Esophagus muscularis mucosa (tissue), 4 donors: ENCODE measurements at regions not wholly inside any gene's neighbourhood (a gene's known extent, or its start where the extent isn't known, plus 50 kb on each side); places are given as distances from the start of the nearest gene placed in this dataset.

Experiments used
- DNase-seq: peaks from one replicate; pipeline ENCODE4 v3.0.0-alpha.2; 2017; ENCODE audit errors: extremely low spot score
- H3K27ac ChIP-seq, 4 donors: fragments of 200-600 bp; sonication (generic); replicated peaks in 1 of 4; 1 replicate in 3 of 4; 2 replicates in 1 of 4; pipeline ENCODE4 v1.5.1; 2016 to 2019; ENCODE audit warnings: mild to moderate bottlenecking in 1 of 4
- H3K27me3 ChIP-seq, 4 donors: fragments of 200-600 bp; sonication (generic); one replicate each; pipeline versions ENCODE4 v1.5.1 to v1.6.0; 2016 to 2019
- H3K36me3 ChIP-seq, 4 donors: fragments of 200-600 bp; sonication (generic); one replicate each; pipeline ENCODE4 v1.5.1; 2016 to 2019
- H3K4me1 ChIP-seq, 4 donors: fragments of 200-600 bp; sonication (generic); one replicate each; pipeline ENCODE4 v1.5.1; 2016 to 2019
- H3K4me3 ChIP-seq, 4 donors: fragments of 200-600 bp; sonication (generic); 1 replicate in 2 of 4; 2 replicates in 2 of 4; pipeline ENCODE4 v1.5.1; 2016 to 2019; ENCODE audit warnings: mild to moderate bottlenecking in 4 of 4, moderate library complexity in 1 of 4
- H3K9me3 ChIP-seq, 4 donors: fragments of 200-600 bp; sonication (generic); 1 replicate in 3 of 4; 2 replicates in 1 of 4; pipeline ENCODE4 v1.5.1; 2016 to 2019
- EP300 ChIP-seq: sonication (generic); formaldehyde crosslinking; IDR thresholded peaks from one replicate; pipeline ENCODE4 v1.6.1; 2017; ENCODE audit warnings: antibody characterized with exemption
- POLR2A ChIP-seq: fragments of 450-650 bp; IDR thresholded peaks from one replicate; pipeline ENCODE4 v1.6.1; 2017; ENCODE audit warnings: antibody characterized with exemption, moderate library complexity, mild to moderate bottlenecking, low read depth
- POLR2AphosphoS5 ChIP-seq, 2 donors: sonication (generic); formaldehyde crosslinking; IDR thresholded peaks; one replicate each; pipeline ENCODE4 v1.6.1; 2017; ENCODE audit warnings: antibody characterized with exemption in 2 of 2
- WGBS: methylation state at CpG from one replicate; pipeline ENCODE4 v1.1.5; 2018; 5-methylcytosine and 5-hydroxymethylcytosine counted together
- intact Hi-C: fragments of 100-400 bp; cut with DNase I; formaldehyde crosslinking; loops from one replicate; pipeline ENCODE4 v1.15.1; 2023
- TF ChIP-seq, protein P1 (sequence below), 3 experiments: fragments of 200-600 bp in 2 of 3; fragments of 450-650 bp in 1 of 3; sonication (generic) in 2 of 3; IDR thresholded peaks; one replicate each; pipeline ENCODE4 v1.5.1; 2017 to 2019; ENCODE audit warnings: antibody characterized with exemption in 3 of 3, mild to moderate bottlenecking in 2 of 3, moderate library complexity in 1 of 3

DNA sequence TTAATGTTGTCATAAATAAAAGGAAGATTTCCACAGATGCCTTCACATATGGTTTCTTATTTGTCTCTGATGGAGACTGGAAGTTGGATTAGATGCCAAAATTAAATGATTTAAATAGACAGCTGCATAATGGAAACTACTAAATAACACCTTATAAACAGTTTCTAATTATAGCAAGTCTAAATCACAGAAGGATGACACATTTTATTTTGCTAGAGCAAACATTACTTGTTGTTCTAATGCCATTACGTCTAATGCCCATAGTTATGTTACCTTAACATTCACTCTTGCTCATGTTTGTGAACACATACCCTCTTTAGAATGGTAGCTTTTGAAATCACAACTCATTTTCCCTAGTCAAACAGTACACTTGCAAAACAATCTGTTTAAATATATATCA is 92.8 kb downstream of the ZIC4 start:
- TF ChIP-seq POLR2AphosphoS5 (IDR thresholded peaks at IDR 0.05) (no peak), POLR2A (no peak), EP300 (no peak)
- TF ChIP-seq, protein P1, sequence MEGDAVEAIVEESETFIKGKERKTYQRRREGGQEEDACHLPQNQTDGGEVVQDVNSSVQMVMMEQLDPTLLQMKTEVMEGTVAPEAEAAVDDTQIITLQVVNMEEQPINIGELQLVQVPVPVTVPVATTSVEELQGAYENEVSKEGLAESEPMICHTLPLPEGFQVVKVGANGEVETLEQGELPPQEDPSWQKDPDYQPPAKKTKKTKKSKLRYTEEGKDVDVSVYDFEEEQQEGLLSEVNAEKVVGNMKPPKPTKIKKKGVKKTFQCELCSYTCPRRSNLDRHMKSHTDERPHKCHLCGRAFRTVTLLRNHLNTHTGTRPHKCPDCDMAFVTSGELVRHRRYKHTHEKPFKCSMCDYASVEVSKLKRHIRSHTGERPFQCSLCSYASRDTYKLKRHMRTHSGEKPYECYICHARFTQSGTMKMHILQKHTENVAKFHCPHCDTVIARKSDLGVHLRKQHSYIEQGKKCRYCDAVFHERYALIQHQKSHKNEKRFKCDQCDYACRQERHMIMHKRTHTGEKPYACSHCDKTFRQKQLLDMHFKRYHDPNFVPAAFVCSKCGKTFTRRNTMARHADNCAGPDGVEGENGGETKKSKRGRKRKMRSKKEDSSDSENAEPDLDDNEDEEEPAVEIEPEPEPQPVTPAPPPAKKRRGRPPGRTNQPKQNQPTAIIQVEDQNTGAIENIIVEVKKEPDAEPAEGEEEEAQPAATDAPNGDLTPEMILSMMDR (IDR thresholded peaks at IDR 0.05): no peak
- DNase-seq: no peak
- no peaks in the 10 kb centered on the region for H3K9me3 ChIP-seq
- no peak overlapping the region for H3K27ac ChIP-seq
- H3K4me3 ChIP-seq: no peak overlapping the region
- peaks cover 0 to 4% (median 0%) of the 10 kb centered on the region in 4 donors for H3K27me3 ChIP-seq
- H3K36me3 ChIP-seq: no peaks in the 10 kb centered on the region
- no peaks in the 10 kb centered on the region for H3K4me1 ChIP-seq
- WGBS: 56% methylated on average over 1 of the region's 1 CpG
- intact Hi-C loops: no loop called here

DNA sequence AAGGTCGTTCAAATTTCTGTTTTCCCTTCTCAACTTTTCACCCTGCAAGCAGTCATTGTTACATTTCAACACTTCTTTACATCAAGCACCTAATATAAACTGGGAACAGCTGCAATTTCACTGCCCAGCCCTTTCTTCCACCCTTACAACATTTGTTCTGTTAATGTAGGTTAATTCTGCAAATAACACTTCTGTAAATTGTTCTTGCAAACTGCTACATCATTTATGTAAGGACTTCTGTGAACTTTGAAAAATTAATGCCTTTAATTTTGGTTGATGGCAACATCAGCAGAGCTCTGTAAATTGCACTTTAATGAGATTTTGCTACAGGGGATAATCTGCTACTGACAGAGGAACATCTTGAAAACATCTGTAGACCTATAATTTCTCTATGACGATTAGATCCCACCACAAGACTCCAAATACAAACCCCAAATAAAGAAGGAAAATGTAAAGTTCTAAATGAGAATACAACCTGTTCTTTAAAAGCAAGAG is 93.5 kb downstream of the ZIC4 start:
- Histone ChIP-seq H3K4me1 (no peaks in the 10 kb centered on the region), H3K4me3 (no peak overlapping the region), H3K27ac (no peak overlapping the region), H3K27me3 (peaks cover 0 to 4% (median 0%) of the 10 kb centered on the region in 4 donors), H3K36me3 (no peaks in the 10 kb centered on the region), H3K9me3 (no peaks in the 10 kb centered on the region)
- intact Hi-C loops: no loop called here
- DNase-seq: no peak
- TF ChIP-seq EP300 (no peak), POLR2A (no peak), POLR2AphosphoS5 (IDR thresholded peaks at IDR 0.05) (no peak)
- TF ChIP-seq, protein P1 (IDR thresholded peaks at IDR 0.05): no peak
- 23% methylated on average over 2 of the region's 2 CpGs for WGBS

DNA sequence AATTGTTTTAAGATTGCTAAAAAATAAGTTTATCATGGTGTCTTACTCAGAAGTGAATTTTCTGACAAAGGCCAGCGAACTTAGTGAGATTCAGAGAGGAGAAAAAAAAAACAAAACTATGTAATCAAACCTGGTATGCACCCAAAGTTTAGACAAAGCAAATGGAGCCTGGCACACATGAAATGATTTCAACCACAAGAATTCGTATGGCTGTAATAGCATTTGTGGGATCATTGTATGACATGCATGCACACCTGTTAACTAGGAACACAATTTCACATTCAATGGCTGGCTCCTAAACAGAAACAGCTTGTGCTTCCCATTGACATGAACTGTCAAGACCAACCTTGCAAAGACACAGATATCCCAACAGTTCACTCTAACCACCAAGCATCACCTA is 94.6 kb downstream of the ZIC4 start:
- Histone ChIP-seq H3K27ac (no peak overlapping the region), H3K9me3 (no peaks in the 10 kb centered on the region), H3K36me3 (no peaks in the 10 kb centered on the region), H3K4me1 (no peaks in the 10 kb centered on the region), H3K4me3 (no peak overlapping the region), H3K27me3 (no peaks in the 10 kb centered on the region)
- intact Hi-C loops: no loop called here
- TF ChIP-seq POLR2A: no peak
- TF ChIP-seq POLR2AphosphoS5 (IDR thresholded peaks at IDR 0.05): no peak
- TF ChIP-seq, protein P1 (IDR thresholded peaks at IDR 0.05): no peak
- TF ChIP-seq EP300: no peak
- 73% methylated on average over 2 of the region's 2 CpGs for WGBS
- no peak for DNase-seq

DNA sequence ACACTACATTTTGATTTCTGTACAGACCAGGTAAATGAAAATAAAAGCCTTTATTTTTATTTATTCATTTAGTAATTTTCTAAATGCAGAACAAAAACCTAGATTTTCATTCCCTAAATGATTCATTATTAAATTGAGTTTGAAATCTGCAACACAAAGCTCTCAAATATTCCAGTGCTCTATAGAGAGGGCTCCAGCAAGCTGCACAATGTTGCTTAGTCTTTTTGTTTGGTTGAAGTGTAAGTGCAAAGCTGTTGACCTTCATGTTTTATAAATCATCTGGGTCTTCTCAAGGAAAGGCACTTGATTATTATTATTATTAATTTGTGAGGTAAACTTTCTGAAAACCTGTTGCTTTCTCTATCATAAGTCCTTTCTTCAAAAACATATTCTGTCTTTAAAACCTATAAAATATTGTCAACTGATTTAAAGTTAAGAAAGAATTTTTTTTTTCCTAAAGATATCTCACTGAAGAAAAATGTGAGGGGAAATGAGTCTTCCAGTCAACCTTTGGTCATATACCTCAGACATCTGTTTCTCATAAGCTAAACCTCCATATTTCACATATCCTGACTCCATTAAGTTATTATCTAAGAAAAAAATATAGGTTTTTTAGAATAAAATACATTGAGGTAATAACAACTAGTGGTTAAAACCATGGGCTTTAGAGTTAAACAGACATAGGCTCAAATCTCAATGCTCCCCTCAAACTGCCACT is 100.7 kb downstream of the ZIC4 start:
- intact Hi-C loops: no loop called here
- no peak for DNase-seq
- no peaks in the 10 kb centered on the region for H3K9me3 ChIP-seq
- no peaks in the 10 kb centered on the region for H3K36me3 ChIP-seq
- no peaks in the 10 kb centered on the region for H3K4me1 ChIP-seq
- no peak overlapping the region for H3K27ac ChIP-seq
- H3K27me3 ChIP-seq: no peaks in the 10 kb centered on the region
- H3K4me3 ChIP-seq: no peak overlapping the region
- TF ChIP-seq, protein P1 (IDR thresholded peaks at IDR 0.05): no peak
- TF ChIP-seq EP300 (no peak), POLR2A (no peak), POLR2AphosphoS5 (IDR thresholded peaks at IDR 0.05) (no peak)

DNA sequence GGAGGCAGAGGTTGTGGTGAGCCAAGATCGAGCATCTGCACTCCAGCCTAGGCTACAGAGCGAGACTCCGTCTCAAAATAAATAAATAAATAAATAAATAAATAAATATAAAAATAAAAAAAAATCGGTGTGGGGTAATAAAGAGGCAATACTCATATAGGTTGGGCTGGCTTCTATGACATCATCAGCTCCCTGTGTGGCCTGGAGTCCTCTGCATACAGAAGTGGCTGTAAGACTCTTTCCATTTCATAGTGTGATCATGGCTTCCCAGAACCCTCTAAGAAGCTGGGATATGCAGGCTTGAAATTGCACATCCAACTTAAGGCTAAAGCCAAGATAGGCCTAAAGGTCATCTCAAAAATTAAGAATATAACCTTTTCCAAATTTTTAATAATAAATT is 101.6 kb downstream of the ZIC4 start:
- Histone ChIP-seq H3K27ac (no peak overlapping the region), H3K9me3 (no peaks in the 10 kb centered on the region), H3K36me3 (no peaks in the 10 kb centered on the region), H3K4me1 (no peaks in the 10 kb centered on the region), H3K27me3 (no peaks in the 10 kb centered on the region), H3K4me3 (no peak overlapping the region)
- DNase-seq: no peak
- WGBS: 89% methylated on average over 4 of the region's 4 CpGs
- TF ChIP-seq POLR2A (no peak), EP300 (no peak), POLR2AphosphoS5 (IDR thresholded peaks at IDR 0.05) (no peak)
- TF ChIP-seq, protein P1 (IDR thresholded peaks at IDR 0.05): no peak
- intact Hi-C loops: no loop called here
